ENCODE measurements at regions not wholly inside any gene's neighbourhood (a gene's known extent, or its start where the extent isn't known, plus 50 kb on each side); places are given as distances from the start of the nearest gene placed in this dataset.

DNA sequence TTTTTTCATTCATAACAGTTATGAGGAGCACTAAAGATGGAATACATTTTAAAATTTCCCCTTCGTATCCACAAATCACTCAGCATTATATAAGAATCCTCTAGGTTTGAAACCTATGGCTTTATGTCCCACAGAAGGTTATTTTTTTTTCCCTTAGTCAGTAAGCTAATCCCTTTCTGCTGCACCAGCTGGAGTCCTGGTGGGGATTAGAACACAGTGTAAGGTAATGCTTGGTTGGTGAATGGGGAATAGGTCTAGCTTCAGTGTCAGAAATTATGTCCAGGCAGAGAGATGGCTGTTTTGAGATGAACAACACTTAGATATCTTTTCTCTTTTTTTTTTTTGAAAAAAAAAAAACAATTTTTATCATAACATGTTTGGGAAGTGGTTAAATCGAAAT lies 116.6 kb downstream of the RASGEF1B start:
- DNase-seq (ENCODE audit: low read depth) = no peak
- H3K4me3 ChIP-seq (ENCODE audit: low read depth, low read length) = no peak overlapping the region
- TF ChIP-seq, protein P1, sequence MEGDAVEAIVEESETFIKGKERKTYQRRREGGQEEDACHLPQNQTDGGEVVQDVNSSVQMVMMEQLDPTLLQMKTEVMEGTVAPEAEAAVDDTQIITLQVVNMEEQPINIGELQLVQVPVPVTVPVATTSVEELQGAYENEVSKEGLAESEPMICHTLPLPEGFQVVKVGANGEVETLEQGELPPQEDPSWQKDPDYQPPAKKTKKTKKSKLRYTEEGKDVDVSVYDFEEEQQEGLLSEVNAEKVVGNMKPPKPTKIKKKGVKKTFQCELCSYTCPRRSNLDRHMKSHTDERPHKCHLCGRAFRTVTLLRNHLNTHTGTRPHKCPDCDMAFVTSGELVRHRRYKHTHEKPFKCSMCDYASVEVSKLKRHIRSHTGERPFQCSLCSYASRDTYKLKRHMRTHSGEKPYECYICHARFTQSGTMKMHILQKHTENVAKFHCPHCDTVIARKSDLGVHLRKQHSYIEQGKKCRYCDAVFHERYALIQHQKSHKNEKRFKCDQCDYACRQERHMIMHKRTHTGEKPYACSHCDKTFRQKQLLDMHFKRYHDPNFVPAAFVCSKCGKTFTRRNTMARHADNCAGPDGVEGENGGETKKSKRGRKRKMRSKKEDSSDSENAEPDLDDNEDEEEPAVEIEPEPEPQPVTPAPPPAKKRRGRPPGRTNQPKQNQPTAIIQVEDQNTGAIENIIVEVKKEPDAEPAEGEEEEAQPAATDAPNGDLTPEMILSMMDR (conservative IDR thresholded peaks at IDR 0.05; ENCODE audit: low read depth, low read length) = no peak

DNA sequence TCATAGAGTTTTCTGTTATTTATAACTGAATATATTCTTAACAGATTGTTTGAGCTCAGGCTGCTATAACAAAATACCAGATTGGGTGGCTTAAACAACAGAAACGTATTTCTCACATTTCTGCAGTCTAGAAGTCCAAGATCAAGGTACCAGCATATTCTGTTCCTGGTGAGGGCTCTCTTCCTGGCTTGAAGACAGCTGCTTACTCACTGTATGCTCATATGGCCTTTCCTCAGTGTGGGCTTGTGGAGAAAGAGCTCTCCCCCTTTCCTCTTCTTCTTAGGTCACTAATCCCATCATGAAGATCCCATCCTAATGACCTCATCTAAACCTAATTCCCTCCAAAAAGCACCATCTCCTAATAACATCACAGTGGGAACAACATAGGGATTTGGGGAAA lies 117.8 kb downstream of the RASGEF1B start:
- no peak overlapping the region for H3K4me3 ChIP-seq (ENCODE audit: low read depth, low read length)
- peak; percentile 16 for DNase-seq (ENCODE audit: low read depth)
- TF ChIP-seq, protein P1 (conservative IDR thresholded peaks at IDR 0.05; ENCODE audit: low read depth, low read length) = no peak

DNA sequence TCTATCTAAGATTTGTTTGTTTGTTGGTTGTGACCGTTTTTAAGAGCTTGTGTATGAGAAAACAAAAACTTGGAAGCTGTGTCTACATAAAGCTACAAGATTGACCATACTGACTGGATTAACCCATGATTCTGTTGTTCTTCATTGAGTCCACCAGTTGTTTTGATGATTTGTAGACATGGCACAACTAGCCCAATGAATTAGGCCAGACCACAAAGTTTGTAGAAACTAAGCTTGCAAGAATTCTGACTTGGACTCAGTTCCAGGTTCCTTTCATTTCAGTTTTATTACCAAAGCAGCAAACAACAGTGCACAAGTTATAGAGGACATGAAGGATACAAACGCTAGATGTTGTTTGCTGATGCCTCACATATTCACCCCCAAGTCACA lies 119.3 kb downstream of the RASGEF1B start:
- no peak overlapping the region for H3K4me3 ChIP-seq (ENCODE audit: low read depth, low read length)
- DNase-seq (ENCODE audit: low read depth) = peak; percentile 46
- TF ChIP-seq, protein P1 (conservative IDR thresholded peaks at IDR 0.05; ENCODE audit: low read depth, low read length) = no peak

DNA sequence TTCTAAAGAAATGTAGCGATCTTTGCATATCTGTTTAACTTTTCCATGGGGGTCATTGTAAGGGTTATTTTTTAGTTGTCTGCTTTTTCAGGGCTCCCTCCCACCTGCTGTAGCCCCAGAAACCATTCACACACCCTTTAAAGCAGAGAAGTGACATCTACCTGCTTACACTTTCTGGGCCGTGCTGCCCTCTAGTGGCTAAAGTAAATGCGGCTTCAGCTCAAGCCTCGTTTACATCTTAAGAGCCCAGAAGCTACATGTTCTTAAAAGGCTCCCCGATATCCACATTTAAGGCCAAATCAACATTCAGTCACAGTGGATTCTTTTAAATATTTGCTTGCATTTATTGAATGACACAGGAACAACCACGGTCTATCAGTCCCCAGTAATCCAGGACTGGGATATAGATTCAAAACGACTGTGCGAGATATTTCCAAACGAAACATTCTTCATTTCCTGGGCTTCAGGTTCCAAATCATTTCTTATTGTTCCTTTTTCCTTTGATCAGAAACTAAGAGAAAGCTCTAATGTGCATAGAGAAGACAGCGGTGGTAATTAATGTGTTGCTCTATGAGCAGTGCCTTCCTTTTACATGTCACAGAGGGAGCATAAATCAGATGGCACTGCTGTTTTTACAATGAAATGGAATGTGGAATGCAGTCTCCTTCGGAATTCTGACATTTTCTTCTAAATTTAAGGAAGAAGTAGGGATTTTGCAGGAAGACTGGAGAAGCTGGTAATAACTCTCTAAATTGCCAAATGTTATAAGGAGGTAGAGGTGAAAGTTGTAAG lies 119.9 kb downstream of the RASGEF1B start:
- peak; percentile 90 for DNase-seq (ENCODE audit: low read depth)
- TF ChIP-seq, protein P1 (conservative IDR thresholded peaks at IDR 0.05; ENCODE audit: low read depth, low read length) = peak; percentile 96
- H3K4me3 ChIP-seq (ENCODE audit: low read depth, low read length) = no peak overlapping the region

DNA sequence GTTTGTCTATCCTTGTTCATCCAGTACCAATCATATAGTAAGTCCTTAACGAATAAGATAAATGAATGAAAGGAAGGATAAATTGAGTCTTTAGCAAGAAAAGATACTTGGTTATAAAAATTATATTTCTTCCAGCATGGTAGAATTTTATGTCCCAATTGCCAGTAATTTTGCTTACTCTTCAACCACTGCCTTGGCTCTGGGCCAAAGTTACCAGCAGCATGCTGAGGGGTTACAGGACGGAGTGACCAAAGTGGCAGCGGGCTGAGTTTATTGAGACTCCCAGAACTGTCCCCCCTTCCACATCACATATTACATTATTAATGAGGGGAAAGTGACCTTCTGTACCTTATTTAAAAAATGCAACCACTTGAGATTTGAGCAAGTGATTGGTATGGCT lies 121.7 kb downstream of the RASGEF1B start:
- TF ChIP-seq, protein P1 (conservative IDR thresholded peaks at IDR 0.05; ENCODE audit: low read depth, low read length) = no peak
- no peak for DNase-seq (ENCODE audit: low read depth)
- H3K4me3 ChIP-seq (ENCODE audit: low read depth, low read length) = no peak overlapping the region

DNA sequence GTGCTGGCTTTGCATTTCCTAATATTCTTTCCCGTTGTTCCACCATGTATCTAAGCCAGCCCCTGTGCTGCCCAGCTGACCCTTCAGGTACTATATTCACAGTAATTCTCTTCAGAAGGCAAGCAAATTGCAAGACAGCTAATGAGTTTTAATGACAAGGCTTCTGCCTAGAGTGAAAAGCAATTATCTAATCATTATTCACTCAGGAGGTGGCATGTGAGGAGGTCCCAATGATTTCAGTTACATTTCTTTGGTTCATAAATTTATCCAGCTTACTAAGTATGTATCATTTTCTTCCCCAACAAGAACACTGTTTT lies 123.0 kb downstream of the RASGEF1B start:
- no peak for DNase-seq (ENCODE audit: low read depth)
- TF ChIP-seq, protein P1 (conservative IDR thresholded peaks at IDR 0.05; ENCODE audit: low read depth, low read length) = no peak
- H3K4me3 ChIP-seq (ENCODE audit: low read depth, low read length) = no peak overlapping the region

DNA sequence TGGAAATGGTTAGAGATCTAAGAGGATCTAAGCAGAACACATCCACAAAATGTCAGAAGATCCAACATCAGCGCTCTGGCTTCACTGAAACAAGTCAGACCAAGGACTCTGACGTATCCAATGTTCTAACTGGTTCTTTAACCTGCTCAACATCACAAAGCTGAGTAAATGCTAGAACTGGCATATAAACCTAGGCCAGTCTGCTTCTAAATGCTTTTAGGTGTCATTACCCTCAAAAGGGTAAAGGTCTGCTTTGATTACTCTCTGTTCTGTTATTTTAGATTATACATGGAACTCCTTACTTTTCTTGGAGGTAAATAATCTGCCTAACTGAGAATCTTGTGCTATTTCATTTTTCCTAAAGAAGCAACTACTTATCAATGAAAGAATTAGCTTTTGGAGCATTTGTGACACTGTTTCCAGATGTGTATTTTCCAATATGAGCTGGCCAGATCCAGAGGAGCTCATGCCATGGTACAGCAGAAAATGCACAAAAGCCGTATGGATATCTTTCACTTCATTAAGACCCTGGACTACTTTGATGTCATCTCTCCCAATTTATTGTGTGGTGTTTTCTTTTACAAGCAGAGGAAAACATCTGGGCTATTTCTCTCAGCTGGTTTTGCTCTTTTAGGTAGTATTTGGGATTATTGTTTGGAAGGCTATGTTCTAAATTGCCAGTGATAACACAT lies 123.5 kb downstream of the RASGEF1B start:
- no peak for DNase-seq (ENCODE audit: low read depth)
- TF ChIP-seq, protein P1 (conservative IDR thresholded peaks at IDR 0.05; ENCODE audit: low read depth, low read length) = no peak
- no peak overlapping the region for H3K4me3 ChIP-seq (ENCODE audit: low read depth, low read length)
